ENCODE measurements at regions not wholly inside any gene's neighbourhood (a gene's known extent, or its start where the extent isn't known, plus 50 kb on each side); places are given as distances from the start of the nearest gene placed in this dataset.
A peak's percentile ranks its signal among the peaks of the same experiment; 100 is the strongest.
"Not testable (repeated sequence)": the region's sequence is repeated elsewhere in the genome, so short reads cannot be mapped to it uniquely, and the experiment has no call there.

DNA sequence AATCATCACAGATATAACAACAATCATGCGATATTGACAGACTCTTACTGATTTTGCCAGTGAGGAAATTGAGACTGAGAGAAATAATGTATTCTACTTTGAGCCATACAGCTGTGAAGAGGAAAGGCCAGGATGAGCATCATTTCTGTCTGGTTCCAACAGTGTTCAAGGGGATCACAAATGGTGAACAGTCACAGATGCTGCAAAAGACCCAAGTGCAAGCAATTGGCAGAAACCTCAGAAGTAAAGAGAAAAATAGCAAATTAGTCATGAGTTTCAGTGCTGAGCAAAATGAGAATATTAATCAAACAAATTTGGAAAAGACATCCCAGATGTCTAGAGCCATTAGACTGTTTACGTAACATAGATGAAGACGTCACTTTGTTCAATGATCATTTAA is 114.1 kb downstream of the RAB38 start:
- Histone ChIP-seq H3K36me3 (ENCODE audit: control insufficient read depth in 2 of 3, insufficient read depth in 3 of 3, low read length in 3 of 3) (no peaks in the 10 kb centered on the region), H3K9ac (ENCODE audit: low read length in 3 of 3) (no peak overlapping the region), H3K4me1 (ENCODE audit: control insufficient read depth in 2 of 3, insufficient read depth in 2 of 3, low read depth in 1 of 3, low read length in 3 of 3) (peaks cover 0 to 5% (median 0%) of the 10 kb centered on the region in 3 donors), H3K9me3 (ENCODE audit: control insufficient read depth in 2 of 3, insufficient read depth in 1 of 3, low read length in 3 of 3) (no peaks in the 10 kb centered on the region), H3K27me3 (ENCODE audit: control insufficient read depth, insufficient read depth, low read length) (no peaks in the 10 kb centered on the region), H3K27ac (ENCODE audit: low read depth in 2 of 2, low read length in 2 of 2) (no peak overlapping the region), H3K4me3 (ENCODE audit: low read length in 3 of 3) (no peak overlapping the region)
- no peak for FAIRE-seq
- intact Hi-C loops (cut with DNase I) = no loop called here
- TF ChIP-seq, protein P1, sequence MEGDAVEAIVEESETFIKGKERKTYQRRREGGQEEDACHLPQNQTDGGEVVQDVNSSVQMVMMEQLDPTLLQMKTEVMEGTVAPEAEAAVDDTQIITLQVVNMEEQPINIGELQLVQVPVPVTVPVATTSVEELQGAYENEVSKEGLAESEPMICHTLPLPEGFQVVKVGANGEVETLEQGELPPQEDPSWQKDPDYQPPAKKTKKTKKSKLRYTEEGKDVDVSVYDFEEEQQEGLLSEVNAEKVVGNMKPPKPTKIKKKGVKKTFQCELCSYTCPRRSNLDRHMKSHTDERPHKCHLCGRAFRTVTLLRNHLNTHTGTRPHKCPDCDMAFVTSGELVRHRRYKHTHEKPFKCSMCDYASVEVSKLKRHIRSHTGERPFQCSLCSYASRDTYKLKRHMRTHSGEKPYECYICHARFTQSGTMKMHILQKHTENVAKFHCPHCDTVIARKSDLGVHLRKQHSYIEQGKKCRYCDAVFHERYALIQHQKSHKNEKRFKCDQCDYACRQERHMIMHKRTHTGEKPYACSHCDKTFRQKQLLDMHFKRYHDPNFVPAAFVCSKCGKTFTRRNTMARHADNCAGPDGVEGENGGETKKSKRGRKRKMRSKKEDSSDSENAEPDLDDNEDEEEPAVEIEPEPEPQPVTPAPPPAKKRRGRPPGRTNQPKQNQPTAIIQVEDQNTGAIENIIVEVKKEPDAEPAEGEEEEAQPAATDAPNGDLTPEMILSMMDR (IDR thresholded peaks at IDR 0.05; ENCODE audit: borderline replicate concordance, extremely low read depth, insufficient read depth) = no peak
- DNase-seq = no peak

DNA sequence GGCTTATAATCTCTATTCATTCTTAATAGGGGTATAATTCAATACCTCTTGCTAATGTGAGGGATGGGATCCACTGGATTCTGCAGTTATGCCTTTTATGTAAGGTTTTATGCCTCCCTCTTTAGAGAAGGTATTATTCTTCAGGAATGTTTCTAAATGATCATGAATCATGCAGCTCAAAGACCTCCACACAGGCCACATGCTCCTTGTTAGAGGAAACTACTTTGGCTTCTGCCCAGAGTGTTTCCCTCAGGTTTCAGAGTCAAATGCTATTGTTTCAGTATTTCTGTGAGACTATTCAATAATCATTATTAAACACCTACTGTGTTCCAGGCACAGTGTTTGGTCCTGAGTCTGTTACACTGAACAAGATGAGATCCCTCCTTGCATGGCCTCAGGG is 115.9 kb downstream of the RAB38 start:
- no peak for FAIRE-seq
- Histone ChIP-seq H3K4me3 (ENCODE audit: low read length in 3 of 3) (no peak overlapping the region), H3K9me3 (ENCODE audit: control insufficient read depth in 2 of 3, insufficient read depth in 1 of 3, low read length in 3 of 3) (no peaks in the 10 kb centered on the region), H3K27me3 (ENCODE audit: control insufficient read depth, insufficient read depth, low read length) (no peaks in the 10 kb centered on the region), H3K36me3 (ENCODE audit: control insufficient read depth in 2 of 3, insufficient read depth in 3 of 3, low read length in 3 of 3) (no peaks in the 10 kb centered on the region), H3K9ac (ENCODE audit: low read length in 3 of 3) (no peak overlapping the region), H3K4me1 (ENCODE audit: control insufficient read depth in 2 of 3, insufficient read depth in 2 of 3, low read depth in 1 of 3, low read length in 3 of 3) (peaks cover 0 to 5% (median 0%) of the 10 kb centered on the region in 3 donors), H3K27ac (ENCODE audit: low read depth in 2 of 2, low read length in 2 of 2) (no peak overlapping the region)
- DNase-seq = peak in 1 of 5 donors; percentile 37
- intact Hi-C loops (cut with DNase I) = no loop called here
- TF ChIP-seq, protein P1 (IDR thresholded peaks at IDR 0.05; ENCODE audit: borderline replicate concordance, extremely low read depth, insufficient read depth) = no peak

DNA sequence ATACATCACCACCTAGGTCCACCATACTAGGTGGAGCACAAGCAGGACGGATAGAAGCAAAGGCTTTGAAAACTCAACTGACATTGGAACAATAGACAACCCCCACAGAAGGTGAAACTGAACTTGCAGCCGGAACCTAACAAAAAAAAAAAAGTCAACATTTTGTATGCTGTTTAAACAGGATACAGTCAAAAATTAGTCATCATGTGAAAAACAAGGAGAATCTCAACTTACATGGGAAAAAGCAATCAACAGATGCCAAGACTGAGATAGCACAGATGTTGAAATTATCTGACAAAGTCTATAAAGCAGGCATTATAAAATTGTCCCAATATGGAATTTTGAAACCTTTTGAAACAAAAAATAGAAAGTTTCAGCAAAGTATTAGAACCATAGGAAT is 123.8 kb downstream of the RAB38 start:
- TF ChIP-seq, protein P1 (IDR thresholded peaks at IDR 0.05; ENCODE audit: borderline replicate concordance, extremely low read depth, insufficient read depth) = no peak
- Histone ChIP-seq H3K4me1 (ENCODE audit: control insufficient read depth in 2 of 3, insufficient read depth in 2 of 3, low read depth in 1 of 3, low read length in 3 of 3) (no peaks in the 10 kb centered on the region), H3K4me3 (ENCODE audit: low read length in 3 of 3) (no peak overlapping the region), H3K36me3 (ENCODE audit: control insufficient read depth in 2 of 3, insufficient read depth in 3 of 3, low read length in 3 of 3) (no peaks in the 10 kb centered on the region), H3K27ac (ENCODE audit: low read depth in 2 of 2, low read length in 2 of 2) (no peak overlapping the region), H3K9ac (ENCODE audit: low read length in 3 of 3) (no peak overlapping the region), H3K27me3 (ENCODE audit: control insufficient read depth, insufficient read depth, low read length) (no peaks in the 10 kb centered on the region), H3K9me3 (ENCODE audit: control insufficient read depth in 2 of 3, insufficient read depth in 1 of 3, low read length in 3 of 3) (no peaks in the 10 kb centered on the region)
- intact Hi-C loops (cut with DNase I) = no loop called here
- FAIRE-seq = no peak
- no peak for DNase-seq

DNA sequence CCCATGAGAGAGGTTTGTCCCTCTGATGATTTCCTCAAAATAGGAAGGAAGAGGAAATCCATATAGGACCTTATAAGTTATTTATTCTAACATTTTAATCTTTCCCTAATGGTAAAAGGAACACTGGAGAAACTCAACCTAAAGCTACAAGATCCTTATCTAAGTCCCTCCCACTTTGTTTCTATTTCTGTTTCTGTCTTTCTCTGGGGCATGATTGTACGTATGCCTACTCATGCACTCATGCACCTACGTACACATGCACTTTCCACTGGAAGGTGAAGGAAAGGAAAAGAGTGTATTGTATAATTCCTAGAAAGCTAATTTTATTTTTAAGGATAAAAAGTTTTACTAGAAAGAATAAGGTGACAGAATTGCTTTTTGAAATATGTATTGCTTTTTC is 125.0 kb downstream of the RAB38 start:
- Histone ChIP-seq H3K9me3 (ENCODE audit: control insufficient read depth in 2 of 3, insufficient read depth in 1 of 3, low read length in 3 of 3) (no peaks in the 10 kb centered on the region), H3K9ac (ENCODE audit: low read length in 3 of 3) (no peak overlapping the region), H3K4me1 (ENCODE audit: control insufficient read depth in 2 of 3, insufficient read depth in 2 of 3, low read depth in 1 of 3, low read length in 3 of 3) (no peaks in the 10 kb centered on the region), H3K27me3 (ENCODE audit: control insufficient read depth, insufficient read depth, low read length) (no peaks in the 10 kb centered on the region), H3K4me3 (ENCODE audit: low read length in 3 of 3) (no peak overlapping the region), H3K36me3 (ENCODE audit: control insufficient read depth in 2 of 3, insufficient read depth in 3 of 3, low read length in 3 of 3) (no peaks in the 10 kb centered on the region), H3K27ac (ENCODE audit: low read depth in 2 of 2, low read length in 2 of 2) (no peak overlapping the region)
- TF ChIP-seq, protein P1 (IDR thresholded peaks at IDR 0.05; ENCODE audit: borderline replicate concordance, extremely low read depth, insufficient read depth) = no peak
- no peak for FAIRE-seq
- intact Hi-C loops (cut with DNase I) = no loop called here
- peak in 1 of 5 donors; percentile 6 for DNase-seq

DNA sequence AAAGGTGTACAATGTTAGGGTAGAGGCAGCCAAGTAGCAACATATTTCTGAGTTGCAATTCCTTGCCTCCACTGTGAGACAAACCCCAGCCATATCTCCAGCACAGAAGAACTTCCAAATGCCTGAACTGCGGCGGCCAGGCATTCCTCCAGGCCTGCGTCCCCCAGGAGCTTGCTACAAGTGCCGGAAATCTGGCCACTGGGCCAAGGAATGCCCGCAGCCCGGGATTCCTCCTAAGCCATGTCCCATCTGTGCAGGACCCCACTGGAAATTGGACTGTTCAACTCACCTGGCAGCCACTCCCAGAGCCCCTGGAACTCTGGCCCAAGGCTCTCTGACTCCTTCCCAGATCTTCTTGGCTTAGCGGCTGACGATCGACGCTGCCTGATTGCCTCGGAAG is 130.0 kb downstream of the RAB38 start:
- H3K9me3 ChIP-seq (ENCODE audit: control insufficient read depth in 2 of 3, insufficient read depth in 1 of 3, low read length in 3 of 3); DNase-seq; intact Hi-C loops (cut with DNase I); H3K27me3 ChIP-seq (ENCODE audit: control insufficient read depth, insufficient read depth, low read length); H3K4me3 ChIP-seq (ENCODE audit: low read length in 3 of 3); H3K36me3 ChIP-seq (ENCODE audit: control insufficient read depth in 2 of 3, insufficient read depth in 3 of 3, low read length in 3 of 3); FAIRE-seq; H3K9ac ChIP-seq (ENCODE audit: low read length in 3 of 3); H3K4me1 ChIP-seq (ENCODE audit: control insufficient read depth in 2 of 3, insufficient read depth in 2 of 3, low read depth in 1 of 3, low read length in 3 of 3); H3K27ac ChIP-seq (ENCODE audit: low read depth in 2 of 2, low read length in 2 of 2): not testable (repeated sequence)

DNA sequence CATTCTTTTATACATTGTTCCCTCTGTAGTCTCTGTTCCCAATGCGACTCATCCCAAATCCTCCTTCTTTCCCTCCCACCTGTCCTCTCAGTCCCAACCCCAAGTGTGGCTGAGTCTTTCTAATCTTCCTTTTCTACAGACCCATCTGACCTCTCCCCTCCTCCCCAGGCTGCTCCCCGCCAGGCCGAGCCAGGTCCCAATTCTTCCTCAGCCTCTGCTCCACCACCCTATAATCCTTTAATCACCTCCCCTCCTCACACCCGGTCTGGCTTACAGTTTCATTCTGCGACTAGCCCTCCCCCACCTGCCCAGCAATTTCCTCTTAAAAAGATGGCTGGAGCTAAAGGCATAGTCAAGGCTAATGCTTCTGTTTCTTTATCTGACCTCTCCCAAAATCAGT is 130.6 kb downstream of the RAB38 start:
- FAIRE-seq = not testable (repeated sequence)

More for the DNA sequence above, 130.6 kb downstream of the RAB38 start:
- DNase-seq; H3K9me3 ChIP-seq (ENCODE audit: control insufficient read depth in 2 of 3, insufficient read depth in 1 of 3, low read length in 3 of 3); H3K27ac ChIP-seq (ENCODE audit: low read depth in 2 of 2, low read length in 2 of 2); H3K4me3 ChIP-seq (ENCODE audit: low read length in 3 of 3); H3K4me1 ChIP-seq (ENCODE audit: control insufficient read depth in 2 of 3, insufficient read depth in 2 of 3, low read depth in 1 of 3, low read length in 3 of 3); H3K36me3 ChIP-seq (ENCODE audit: control insufficient read depth in 2 of 3, insufficient read depth in 3 of 3, low read length in 3 of 3); H3K9ac ChIP-seq (ENCODE audit: low read length in 3 of 3); intact Hi-C loops (cut with DNase I); H3K27me3 ChIP-seq (ENCODE audit: control insufficient read depth, insufficient read depth, low read length): not testable (repeated sequence)
